ENCODE measurements at regions not wholly inside any gene's neighbourhood (a gene's known extent, or its start where the extent isn't known, plus 50 kb on each side); places are given as distances from the start of the nearest gene placed in this dataset.

DNA sequence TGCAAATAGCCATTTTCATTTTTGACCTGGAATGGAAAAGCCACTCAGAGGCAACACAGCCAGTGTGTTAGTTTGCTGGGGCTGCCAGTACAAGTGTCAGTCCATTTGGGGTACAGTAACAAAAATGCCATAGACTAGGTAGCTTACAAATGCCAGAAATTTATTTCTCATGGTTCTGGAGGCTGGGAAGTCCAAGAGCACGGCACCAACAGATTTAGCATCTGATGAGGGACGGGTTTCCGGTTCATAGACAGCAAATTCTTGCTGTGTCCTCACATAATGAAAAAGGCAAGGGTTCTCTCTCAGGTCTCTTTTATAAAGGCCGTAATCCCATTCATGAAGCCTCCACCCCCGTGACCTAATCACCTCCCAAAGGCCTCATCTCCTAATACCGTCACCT, 418.2 kb downstream of the TYW1 start:
- intact Hi-C loops (cut with DNase I), result no loop called here
- DNase-seq (ENCODE audit: low spot score in 2 of 2), result no peak
- H3K27ac ChIP-seq, result no peak overlapping the region

DNA sequence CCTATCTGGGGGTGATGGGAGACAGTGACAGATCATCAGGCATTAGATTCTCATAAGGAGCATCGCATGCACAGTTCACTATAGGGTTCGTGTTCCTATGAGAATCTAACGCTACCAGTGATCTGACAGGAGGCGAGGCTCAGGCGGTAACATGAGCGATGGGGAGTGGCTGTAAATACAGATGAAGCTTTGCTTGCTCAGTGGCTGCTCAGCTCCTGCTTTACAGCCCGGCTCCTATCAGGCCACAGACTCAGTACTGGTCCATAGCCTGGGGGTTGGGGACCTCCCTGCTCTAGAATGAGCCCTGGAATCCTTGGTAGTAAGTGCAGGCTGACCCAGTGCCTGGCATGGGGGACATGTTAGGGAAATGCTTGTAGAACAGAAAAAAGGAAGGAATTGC, 426.0 kb downstream of the TYW1 start:
- intact Hi-C loops (cut with DNase I), result no loop called here
- Histone ChIP-seq H3K4me3 (no peak overlapping the region), H3K27me3 (no peaks in the 10 kb centered on the region), H3K4me1 (no peaks in the 10 kb centered on the region), H3K36me3 (no peaks in the 10 kb centered on the region), H3K27ac (no peak overlapping the region), H3K9me3 (no peaks in the 10 kb centered on the region)
- no peak for DNase-seq (ENCODE audit: low spot score in 2 of 2)
- TF ChIP-seq, protein P1, sequence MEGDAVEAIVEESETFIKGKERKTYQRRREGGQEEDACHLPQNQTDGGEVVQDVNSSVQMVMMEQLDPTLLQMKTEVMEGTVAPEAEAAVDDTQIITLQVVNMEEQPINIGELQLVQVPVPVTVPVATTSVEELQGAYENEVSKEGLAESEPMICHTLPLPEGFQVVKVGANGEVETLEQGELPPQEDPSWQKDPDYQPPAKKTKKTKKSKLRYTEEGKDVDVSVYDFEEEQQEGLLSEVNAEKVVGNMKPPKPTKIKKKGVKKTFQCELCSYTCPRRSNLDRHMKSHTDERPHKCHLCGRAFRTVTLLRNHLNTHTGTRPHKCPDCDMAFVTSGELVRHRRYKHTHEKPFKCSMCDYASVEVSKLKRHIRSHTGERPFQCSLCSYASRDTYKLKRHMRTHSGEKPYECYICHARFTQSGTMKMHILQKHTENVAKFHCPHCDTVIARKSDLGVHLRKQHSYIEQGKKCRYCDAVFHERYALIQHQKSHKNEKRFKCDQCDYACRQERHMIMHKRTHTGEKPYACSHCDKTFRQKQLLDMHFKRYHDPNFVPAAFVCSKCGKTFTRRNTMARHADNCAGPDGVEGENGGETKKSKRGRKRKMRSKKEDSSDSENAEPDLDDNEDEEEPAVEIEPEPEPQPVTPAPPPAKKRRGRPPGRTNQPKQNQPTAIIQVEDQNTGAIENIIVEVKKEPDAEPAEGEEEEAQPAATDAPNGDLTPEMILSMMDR (IDR thresholded peaks at IDR 0.05), result no peak

More for the DNA sequence above, 418.2 kb downstream of the TYW1 start:
- H3K36me3 ChIP-seq, result no peaks in the 10 kb centered on the region
- TF ChIP-seq, protein P1 (IDR thresholded peaks at IDR 0.05), result no peak
- H3K4me3 ChIP-seq, result no peak overlapping the region
- no peaks in the 10 kb centered on the region for H3K27me3 ChIP-seq
- H3K4me1 ChIP-seq, result no peaks in the 10 kb centered on the region
- H3K9me3 ChIP-seq, result peaks cover 0 to 6% of the 10 kb centered on the region in 2 donors

DNA sequence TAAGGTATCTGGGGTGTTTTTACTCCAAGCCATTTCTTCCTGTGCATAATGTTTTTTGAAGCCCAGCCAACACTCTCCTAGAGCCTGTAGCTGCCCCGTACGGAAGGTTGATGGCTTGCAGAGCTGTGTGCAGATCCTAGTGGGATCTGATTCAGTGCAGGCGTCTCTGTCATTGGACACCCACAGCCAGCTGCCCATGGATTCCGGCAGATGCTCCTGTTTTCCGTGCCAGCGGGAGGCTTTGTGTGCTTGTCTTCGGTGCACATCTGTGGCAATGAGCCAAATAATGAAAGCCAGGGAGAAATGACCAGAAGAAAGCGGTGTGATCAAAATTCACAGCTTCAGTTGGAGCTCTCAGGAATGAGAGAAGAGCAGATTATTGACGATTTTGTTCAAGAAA, 426.4 kb downstream of the TYW1 start:
- no peaks in the 10 kb centered on the region for H3K36me3 ChIP-seq
- intact Hi-C loops (cut with DNase I), result no loop called here
- no peaks in the 10 kb centered on the region for H3K27me3 ChIP-seq
- no peak overlapping the region for H3K27ac ChIP-seq
- no peak for DNase-seq (ENCODE audit: low spot score in 2 of 2)
- TF ChIP-seq, protein P1 (IDR thresholded peaks at IDR 0.05), result no peak
- no peaks in the 10 kb centered on the region for H3K9me3 ChIP-seq
- no peak overlapping the region for H3K4me3 ChIP-seq
- H3K4me1 ChIP-seq, result no peaks in the 10 kb centered on the region

DNA sequence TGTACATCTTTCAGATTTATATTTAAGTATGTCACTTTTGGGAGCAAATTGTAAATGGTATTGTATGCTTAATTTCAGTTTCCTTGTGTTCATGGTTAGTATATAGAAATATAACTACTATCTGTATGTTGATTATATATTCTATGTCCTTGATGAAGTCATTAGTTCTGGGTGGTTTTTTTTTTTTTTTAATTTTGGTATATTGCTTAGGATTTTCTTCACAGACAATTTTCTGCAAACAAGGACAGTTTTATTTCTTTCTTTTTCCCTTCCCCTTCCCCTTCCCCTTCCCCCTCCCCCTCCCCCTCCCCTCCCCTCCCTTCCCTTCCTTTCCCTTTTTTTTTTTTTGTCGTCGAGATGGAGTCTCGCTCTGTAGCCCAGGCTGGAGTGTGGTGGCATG, 430.0 kb downstream of the TYW1 start:
- no peak overlapping the region for H3K4me3 ChIP-seq
- H3K27me3 ChIP-seq, result no peaks in the 10 kb centered on the region
- H3K27ac ChIP-seq, result no peak overlapping the region
- intact Hi-C loops (cut with DNase I), result no loop called here
- TF ChIP-seq, protein P1 (IDR thresholded peaks at IDR 0.05), result no peak
- no peaks in the 10 kb centered on the region for H3K9me3 ChIP-seq
- no peaks in the 10 kb centered on the region for H3K36me3 ChIP-seq
- H3K4me1 ChIP-seq, result no peaks in the 10 kb centered on the region
- no peak for DNase-seq (ENCODE audit: low spot score in 2 of 2)

DNA sequence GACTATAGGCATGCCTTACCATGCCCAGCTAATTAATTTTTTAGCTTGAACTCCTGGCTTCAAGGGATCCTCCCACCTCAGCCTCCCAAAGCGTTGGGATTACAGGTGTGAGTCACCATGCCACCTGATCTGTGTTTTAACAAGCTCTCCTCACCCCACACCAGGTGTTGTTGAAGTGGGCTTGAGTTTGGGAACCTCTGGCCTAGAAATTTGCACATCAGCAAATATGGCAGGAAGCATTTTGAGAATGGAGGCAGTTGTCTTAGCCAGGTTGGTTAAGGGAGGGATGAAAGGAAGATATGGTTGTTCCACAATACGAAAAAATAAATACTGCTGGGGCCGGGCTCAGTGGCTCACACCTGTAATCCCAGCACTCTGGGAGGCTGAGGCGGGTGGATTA, 433.1 kb downstream of the TYW1 start:
- TF ChIP-seq, protein P1 (IDR thresholded peaks at IDR 0.05), result no peak
- Histone ChIP-seq H3K4me3 (no peak overlapping the region), H3K27ac (no peak overlapping the region), H3K9me3 (no peaks in the 10 kb centered on the region), H3K36me3 (no peaks in the 10 kb centered on the region), H3K27me3 (no peaks in the 10 kb centered on the region), H3K4me1 (no peaks in the 10 kb centered on the region)
- intact Hi-C loops (cut with DNase I), result no loop called here
- DNase-seq (ENCODE audit: low spot score in 2 of 2), result no peak

DNA sequence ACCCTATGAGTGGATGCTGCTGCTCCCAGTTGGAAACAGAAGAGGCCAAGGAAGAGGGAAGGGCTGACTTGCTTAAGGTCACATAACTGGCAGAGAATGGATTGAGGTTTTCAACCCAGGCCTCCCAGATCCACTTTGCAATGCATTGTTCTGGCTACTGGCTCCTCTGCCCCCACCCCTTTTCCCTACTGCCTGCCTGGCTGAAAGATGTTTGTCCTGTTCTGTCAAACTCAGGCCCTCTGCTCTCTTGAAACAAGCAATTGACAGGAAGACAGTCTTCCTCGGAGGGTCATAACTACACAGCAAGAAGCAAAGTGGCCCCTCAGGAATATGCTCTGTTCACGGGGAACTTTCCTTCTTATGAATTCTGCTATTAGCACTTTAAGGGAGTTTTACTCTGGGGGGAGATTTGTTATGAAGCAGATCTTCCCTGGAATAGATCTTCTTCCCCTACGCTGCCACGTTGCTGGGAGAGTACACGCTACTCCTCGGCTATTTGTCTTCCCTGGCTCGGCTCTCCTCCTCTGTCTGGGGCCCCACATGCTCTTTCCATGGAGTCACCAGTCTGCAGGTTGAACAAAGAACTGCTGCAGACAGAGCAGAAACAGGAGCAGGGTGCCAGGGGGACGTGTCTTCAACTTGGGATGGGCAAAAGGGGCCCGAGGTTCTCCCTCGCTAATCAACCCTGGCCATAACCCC, 436.1 kb downstream of the TYW1 start:
- H3K27me3 ChIP-seq, result no peaks in the 10 kb centered on the region
- intact Hi-C loops (cut with DNase I), result no loop called here
- H3K4me1 ChIP-seq, result no peaks in the 10 kb centered on the region
- H3K36me3 ChIP-seq, result no peaks in the 10 kb centered on the region
- no peaks in the 10 kb centered on the region for H3K9me3 ChIP-seq
- no peak overlapping the region for H3K27ac ChIP-seq
- TF ChIP-seq, protein P1 (IDR thresholded peaks at IDR 0.05), result no peak
- H3K4me3 ChIP-seq, result no peak overlapping the region
- DNase-seq (ENCODE audit: low spot score in 2 of 2), result no peak
